ENCODE measurements at regions not wholly inside any gene's neighbourhood (a gene's known extent, or its start where the extent isn't known, plus 50 kb on each side); places are given as distances from the start of the nearest gene placed in this dataset.

GRCh38 chr4:116923389-116923788 lies 162.0 kb downstream of the TRAM1L1 start:
- TF ChIP-seq CTCF (IDR thresholded peaks at IDR 0.05; ENCODE audit: insufficient read depth, low read length): no peak
- no peak overlapping the region for H3K4me3 ChIP-seq (ENCODE audit: low read depth, low read length)
- DNase-seq (ENCODE audit: low read depth): no peak

- no peak for TF ChIP-seq CTCF (IDR thresholded peaks at IDR 0.05; ENCODE audit: insufficient read depth, low read length)
- no peak for DNase-seq (ENCODE audit: low read depth)
These were observed 171.9 kb downstream of the TRAM1L1 start for GRCh38 chr4:116913451-116913850.

GRCh38 chr4:116906758-116907157 lies 178.6 kb downstream of the TRAM1L1 start:
- no peak for DNase-seq (ENCODE audit: low read depth)
- no peak overlapping the region for H3K4me3 ChIP-seq (ENCODE audit: low read depth, low read length)
- no peak for TF ChIP-seq CTCF (IDR thresholded peaks at IDR 0.05; ENCODE audit: insufficient read depth, low read length)

More at GRCh38 chr4:116913451-116913850, 171.9 kb downstream of the TRAM1L1 start:
- no peak overlapping the region for H3K4me3 ChIP-seq (ENCODE audit: low read depth, low read length)

- no peak overlapping the region for H3K4me3 ChIP-seq (ENCODE audit: low read depth, low read length)
- no peak for TF ChIP-seq CTCF (IDR thresholded peaks at IDR 0.05; ENCODE audit: insufficient read depth, low read length)
- no peak for DNase-seq (ENCODE audit: low read depth)
These were observed 185.8 kb downstream of the TRAM1L1 start for GRCh38 chr4:116899561-116899960.

- no peak for DNase-seq (ENCODE audit: low read depth)
- no peak for TF ChIP-seq CTCF (IDR thresholded peaks at IDR 0.05; ENCODE audit: insufficient read depth, low read length)
- no peak overlapping the region for H3K4me3 ChIP-seq (ENCODE audit: low read depth, low read length)
These were observed 199.8 kb downstream of the TRAM1L1 start for GRCh38 chr4:116885579-116885978.

GRCh38 chr4:116882503-116882902 lies 202.9 kb downstream of the TRAM1L1 start:
- TF ChIP-seq CTCF (IDR thresholded peaks at IDR 0.05; ENCODE audit: insufficient read depth, low read length): no peak
- no peak for DNase-seq (ENCODE audit: low read depth)
- no peak overlapping the region for H3K4me3 ChIP-seq (ENCODE audit: low read depth, low read length)

- no peak for TF ChIP-seq CTCF (IDR thresholded peaks at IDR 0.05; ENCODE audit: insufficient read depth, low read length)
- no peak for DNase-seq (ENCODE audit: low read depth)
- no peak overlapping the region for H3K4me3 ChIP-seq (ENCODE audit: low read depth, low read length)
These were observed 204.3 kb downstream of the TRAM1L1 start for GRCh38 chr4:116881077-116881476.

Measured in fibroblast of the aortic adventitia (primary cell).